H1 (cell line): ENCODE measurements at regions not wholly inside any gene's neighbourhood (a gene's known extent, or its start where the extent isn't known, plus 50 kb on each side); places are given as distances from the start of the nearest gene placed in this dataset.

Experiments used
- ASH2L ChIP-seq: fragments of 200-600, 300-600 bp; sonication (generic); IDR thresholded peaks from one replicate; pipeline ENCODE4 v1.7.1; 2017; ENCODE audit warnings: low read length
- BCL11A ChIP-seq, 2 experiments: IDR thresholded peaks; one replicate each; pipeline ENCODE4 v1.6.1; 2011; ENCODE audit warnings: low read depth in 2 of 2, low read length in 2 of 2, mild to moderate bottlenecking in 2 of 2
- CEBPB ChIP-seq: IDR thresholded peaks from 2 replicates; pipeline ENCODE4 v1.6.1; 2012; ENCODE audit warnings: low read depth, low read length
- CHD2 ChIP-seq: IDR thresholded peaks from 2 replicates; pipeline ENCODE4 v1.6.1; 2012; ENCODE audit warnings: low read length, improper control_type of control experiment
- CTCF ChIP-seq, 3 experiments: IDR thresholded peaks; 1 replicate in 2 of 3; 2 replicates in 1 of 3; pipeline versions ENCODE4 v1.5.1 to v1.6.1; 2011; ENCODE audit warnings: low read length in 3 of 3, mild to moderate bottlenecking in 3 of 3, inconsistent platforms in 2 of 3, low read depth in 1 of 3, moderate library complexity in 1 of 3; ENCODE audit not compliant: insufficient read depth in 1 of 3; ENCODE audit errors: control extremely low read depth in 1 of 3
- EGR1 ChIP-seq: IDR thresholded peaks from 2 replicates; pipeline ENCODE4 v1.6.1; 2011; ENCODE audit warnings: low read depth, low read length, borderline replicate concordance
- HDAC2 ChIP-seq, 2 experiments: fragments of 300-600 bp in 1 of 2; sonication (generic) in 1 of 2; IDR thresholded peaks; 2 replicates each; pipeline ENCODE4 v1.6.1; 2011 to 2012; ENCODE audit warnings: low read depth in 2 of 2, low read length in 2 of 2, mild to moderate bottlenecking in 2 of 2, moderate library complexity in 2 of 2, borderline replicate concordance in 1 of 2, inconsistent platforms in 1 of 2
- JUN ChIP-seq: IDR thresholded peaks from 2 replicates; pipeline ENCODE4 v1.6.1; 2011; ENCODE audit warnings: low read depth, mild to moderate bottlenecking, improper control_type of control experiment, low read length
- POLR2A ChIP-seq, 2 experiments: IDR thresholded peaks; 1 replicate in 1 of 2; 2 replicates in 1 of 2; pipeline ENCODE4 v1.6.1; 2011; ENCODE audit warnings: low read depth in 2 of 2, low read length in 2 of 2, mild to moderate bottlenecking in 2 of 2; ENCODE audit errors: control extremely low read depth in 1 of 2

- no peak for TF ChIP-seq BCL11A (IDR thresholded peaks at IDR 0.05; ENCODE audit: low read depth in 2 of 2, low read length in 2 of 2)
- TF ChIP-seq POLR2A (IDR thresholded peaks at IDR 0.05; ENCODE audit: control extremely low read depth in 1 of 2, low read depth in 2 of 2, low read length in 2 of 2): no peak
- TF ChIP-seq CEBPB: no peak
- no peak for TF ChIP-seq ASH2L
- no peak for TF ChIP-seq CTCF (IDR thresholded peaks at IDR 0.05; ENCODE audit: control extremely low read depth in 1 of 3, insufficient read depth in 1 of 3, low read depth in 1 of 3, low read length in 3 of 3)
- no peak for TF ChIP-seq JUN
- no peak for TF ChIP-seq EGR1
- no peak for TF ChIP-seq CHD2
- TF ChIP-seq HDAC2 (IDR thresholded peaks at IDR 0.05; ENCODE audit: borderline replicate concordance in 1 of 2, low read depth in 2 of 2, low read length in 2 of 2): no peak
Measured at GRCh38 chr21:28768753-28769152, 223.9 kb downstream of the LTN1 start.
